ENCODE measurements at regions not wholly inside any gene's neighbourhood (a gene's known extent, or its start where the extent isn't known, plus 50 kb on each side); places are given as distances from the start of the nearest gene placed in this dataset.

- WGBS, 2 donors: 13 to 18% methylated on average over 2 of the region's 2 CpGs
- Histone ChIP-seq H3K27ac (ENCODE audit: low read depth in 1 of 2, low read length in 2 of 2) (no peak overlapping the region), H3K4me3 (ENCODE audit: low read length in 2 of 2) (no peak overlapping the region), H3K27me3 (ENCODE audit: control insufficient read depth in 1 of 2, insufficient read depth in 2 of 2, low read length in 1 of 2) (no peaks in the 10 kb centered on the region), H3K4me1 (ENCODE audit: control insufficient read depth in 1 of 2, insufficient read depth in 2 of 2, low read length in 2 of 2) (no peaks in the 10 kb centered on the region), H3K36me3 (ENCODE audit: control insufficient read depth in 1 of 2, insufficient read depth in 2 of 2, low read length in 1 of 2) (no peaks in the 10 kb centered on the region), H3K9me3 (ENCODE audit: control insufficient read depth, low read length) (no peaks in the 10 kb centered on the region)
- intact Hi-C loops (cut with DNase I): no loop called here
- ATAC-seq (ENCODE audit: low FRiP score) (no peak), DNase-seq (no peak)
Observed at GRCh38 chr14:21990116-21990515, 316.5 kb upstream of the OR4E1 start.

- intact Hi-C loops (cut with DNase I): no loop called here
- Histone ChIP-seq H3K27me3 (ENCODE audit: control insufficient read depth in 1 of 2, insufficient read depth in 2 of 2, low read length in 1 of 2) (no peaks in the 10 kb centered on the region), H3K27ac (ENCODE audit: low read depth in 1 of 2, low read length in 2 of 2) (no peak overlapping the region), H3K4me1 (ENCODE audit: control insufficient read depth in 1 of 2, insufficient read depth in 2 of 2, low read length in 2 of 2) (no peaks in the 10 kb centered on the region), H3K4me3 (ENCODE audit: low read length in 2 of 2) (no peak overlapping the region), H3K36me3 (ENCODE audit: control insufficient read depth in 1 of 2, insufficient read depth in 2 of 2, low read length in 1 of 2) (no peaks in the 10 kb centered on the region), H3K9me3 (ENCODE audit: control insufficient read depth, low read length) (no peaks in the 10 kb centered on the region)
- 71 to 74% methylated on average over 7 of the region's 7 CpGs for WGBS, 2 donors
- no peak for DNase-seq
- ATAC-seq (ENCODE audit: low FRiP score): no peak
Observed at GRCh38 chr14:21989090-21989489, 315.5 kb upstream of the OR4E1 start.

GRCh38 chr14:21988413-21988812 lies 314.8 kb upstream of the OR4E1 start:
- no peak overlapping the region for H3K4me3 ChIP-seq (ENCODE audit: low read length in 2 of 2)
- no peak overlapping the region for H3K27ac ChIP-seq (ENCODE audit: low read depth in 1 of 2, low read length in 2 of 2)
- no peaks in the 10 kb centered on the region for H3K4me1 ChIP-seq (ENCODE audit: control insufficient read depth in 1 of 2, insufficient read depth in 2 of 2, low read length in 2 of 2)
- DNase-seq (no peak), ATAC-seq (ENCODE audit: low FRiP score) (no peak)
- H3K36me3 ChIP-seq (ENCODE audit: control insufficient read depth in 1 of 2, insufficient read depth in 2 of 2, low read length in 1 of 2): no peaks in the 10 kb centered on the region
- no peaks in the 10 kb centered on the region for H3K27me3 ChIP-seq (ENCODE audit: control insufficient read depth in 1 of 2, insufficient read depth in 2 of 2, low read length in 1 of 2)
- 77 to 88% methylated on average over 1 of the region's 1 CpG for WGBS, 2 donors
- no peaks in the 10 kb centered on the region for H3K9me3 ChIP-seq (ENCODE audit: control insufficient read depth, low read length)
- intact Hi-C loops (cut with DNase I): no loop called here

GRCh38 chr14:21987937-21988336 lies 314.3 kb upstream of the OR4E1 start:
- Histone ChIP-seq H3K27me3 (ENCODE audit: control insufficient read depth in 1 of 2, insufficient read depth in 2 of 2, low read length in 1 of 2) (no peaks in the 10 kb centered on the region), H3K27ac (ENCODE audit: low read depth in 1 of 2, low read length in 2 of 2) (no peak overlapping the region), H3K4me3 (ENCODE audit: low read length in 2 of 2) (no peak overlapping the region), H3K9me3 (ENCODE audit: control insufficient read depth, low read length) (no peaks in the 10 kb centered on the region), H3K36me3 (ENCODE audit: control insufficient read depth in 1 of 2, insufficient read depth in 2 of 2, low read length in 1 of 2) (no peaks in the 10 kb centered on the region), H3K4me1 (ENCODE audit: control insufficient read depth in 1 of 2, insufficient read depth in 2 of 2, low read length in 2 of 2) (no peaks in the 10 kb centered on the region)
- intact Hi-C loops (cut with DNase I): no loop called here
- 10 to 11% methylated on average over 3 of the region's 3 CpGs for WGBS, 2 donors
- ATAC-seq (ENCODE audit: low FRiP score) (no peak), DNase-seq (no peak)

- H3K4me1 ChIP-seq (ENCODE audit: control insufficient read depth in 1 of 2, insufficient read depth in 2 of 2, low read length in 2 of 2): no peaks in the 10 kb centered on the region
- no peaks in the 10 kb centered on the region for H3K36me3 ChIP-seq (ENCODE audit: control insufficient read depth in 1 of 2, insufficient read depth in 2 of 2, low read length in 1 of 2)
- no peak for ATAC-seq (ENCODE audit: low FRiP score)
- no peak overlapping the region for H3K4me3 ChIP-seq (ENCODE audit: low read length in 2 of 2)
- no peaks in the 10 kb centered on the region for H3K27me3 ChIP-seq (ENCODE audit: control insufficient read depth in 1 of 2, insufficient read depth in 2 of 2, low read length in 1 of 2)
- no peak overlapping the region for H3K27ac ChIP-seq (ENCODE audit: low read depth in 1 of 2, low read length in 2 of 2)
- no peaks in the 10 kb centered on the region for H3K9me3 ChIP-seq (ENCODE audit: control insufficient read depth, low read length)
- intact Hi-C loops (cut with DNase I): no loop called here
- no peak for DNase-seq
- WGBS, 2 donors: 48 to 58% methylated on average over 2 of the region's 2 CpGs
Observed at GRCh38 chr14:21985081-21985480, 311.5 kb upstream of the OR4E1 start.

- Histone ChIP-seq H3K4me3 (ENCODE audit: low read length in 2 of 2) (no peak overlapping the region), H3K9me3 (ENCODE audit: control insufficient read depth, low read length) (peaks cover 2% of the 10 kb centered on the region), H3K4me1 (ENCODE audit: control insufficient read depth in 1 of 2, insufficient read depth in 2 of 2, low read length in 2 of 2) (no peaks in the 10 kb centered on the region), H3K27ac (ENCODE audit: low read depth in 1 of 2, low read length in 2 of 2) (no peak overlapping the region), H3K36me3 (ENCODE audit: control insufficient read depth in 1 of 2, insufficient read depth in 2 of 2, low read length in 1 of 2) (no peaks in the 10 kb centered on the region), H3K27me3 (ENCODE audit: control insufficient read depth in 1 of 2, insufficient read depth in 2 of 2, low read length in 1 of 2) (no peaks in the 10 kb centered on the region)
- ATAC-seq (ENCODE audit: low FRiP score) (no peak), DNase-seq (no peak)
- 76% methylated on average over 5 of the region's 5 CpGs for WGBS, 2 donors
- intact Hi-C loops (cut with DNase I): no loop called here
Observed at GRCh38 chr14:21978999-21979314, 305.3 kb upstream of the OR4E1 start.

GRCh38 chr14:21978184-21978998 lies 304.8 kb upstream of the OR4E1 start:
- Histone ChIP-seq H3K27ac (ENCODE audit: low read depth in 1 of 2, low read length in 2 of 2) (no peak overlapping the region), H3K4me3 (ENCODE audit: low read length in 2 of 2) (no peak overlapping the region), H3K36me3 (ENCODE audit: control insufficient read depth in 1 of 2, insufficient read depth in 2 of 2, low read length in 1 of 2) (no peaks in the 10 kb centered on the region), H3K4me1 (ENCODE audit: control insufficient read depth in 1 of 2, insufficient read depth in 2 of 2, low read length in 2 of 2) (no peaks in the 10 kb centered on the region), H3K27me3 (ENCODE audit: control insufficient read depth in 1 of 2, insufficient read depth in 2 of 2, low read length in 1 of 2) (no peaks in the 10 kb centered on the region), H3K9me3 (ENCODE audit: control insufficient read depth, low read length) (peaks cover 2% of the 10 kb centered on the region)
- 39 to 40% methylated on average over 11 of the region's 11 CpGs for WGBS, 2 donors
- DNase-seq: no peak
- intact Hi-C loops (cut with DNase I): no loop called here
- peak; percentile 64 for ATAC-seq (ENCODE audit: low FRiP score)

- Histone ChIP-seq H3K9me3 (ENCODE audit: control insufficient read depth, low read length) (peaks cover 2% of the 10 kb centered on the region), H3K27me3 (ENCODE audit: control insufficient read depth in 1 of 2, insufficient read depth in 2 of 2, low read length in 1 of 2) (no peaks in the 10 kb centered on the region), H3K4me3 (ENCODE audit: low read length in 2 of 2) (no peak overlapping the region), H3K27ac (ENCODE audit: low read depth in 1 of 2, low read length in 2 of 2) (no peak overlapping the region), H3K4me1 (ENCODE audit: control insufficient read depth in 1 of 2, insufficient read depth in 2 of 2, low read length in 2 of 2) (no peaks in the 10 kb centered on the region), H3K36me3 (ENCODE audit: control insufficient read depth in 1 of 2, insufficient read depth in 2 of 2, low read length in 1 of 2) (no peaks in the 10 kb centered on the region)
- no peak for DNase-seq
- WGBS, 2 donors: 86 to 87% methylated on average over 2 of the region's 2 CpGs
- no peak for ATAC-seq (ENCODE audit: low FRiP score)
- intact Hi-C loops (cut with DNase I): no loop called here
Observed at GRCh38 chr14:21974741-21975140, 301.1 kb upstream of the OR4E1 start.

- ATAC-seq (ENCODE audit: low FRiP score): no peak
- Histone ChIP-seq H3K27me3 (ENCODE audit: control insufficient read depth in 1 of 2, insufficient read depth in 2 of 2, low read length in 1 of 2) (peaks cover 0 to 3% of the 10 kb centered on the region in 2 donors), H3K4me1 (ENCODE audit: control insufficient read depth in 1 of 2, insufficient read depth in 2 of 2, low read length in 2 of 2) (no peaks in the 10 kb centered on the region), H3K4me3 (ENCODE audit: low read length in 2 of 2) (no peak overlapping the region), H3K9me3 (ENCODE audit: control insufficient read depth, low read length) (no peaks in the 10 kb centered on the region), H3K27ac (ENCODE audit: low read depth in 1 of 2, low read length in 2 of 2) (no peak overlapping the region), H3K36me3 (ENCODE audit: control insufficient read depth in 1 of 2, insufficient read depth in 2 of 2, low read length in 1 of 2) (no peaks in the 10 kb centered on the region)
- DNase-seq: no peak
- WGBS, 2 donors: 65 to 77% methylated on average over 1 of the region's 1 CpG
- intact Hi-C loops (cut with DNase I): no loop called here
Observed at GRCh38 chr14:21965042-21965441, 291.4 kb upstream of the OR4E1 start.

Measured in aorta (tissue), 5 donors.